HEK293 (cell line): ENCODE measurements at regions not wholly inside any gene's neighbourhood (a gene's known extent, or its start where the extent isn't known, plus 50 kb on each side); places are given as distances from the start of the nearest gene placed in this dataset.

Source experiments
- CTCF ChIA-PET: fragments of 350-600 bp; formaldehyde crosslinking; extraction: SDS; loops from one replicate; lab custom pipeline; 2021; ENCODE audit warnings: antibody characterized with exemption; lab: Yijun Ruan, JAX
- POLR2A ChIA-PET: fragments of 300-600 bp; formaldehyde crosslinking; extraction: SDS; loops from one replicate; lab custom pipeline; 2020; ENCODE audit warnings: antibody characterized with exemption, inconsistent platforms; lab: Yijun Ruan, JAX
- H3K27ac ChIP-seq: fragments of 200-500 bp; sonication (Bioruptor generic); 2 replicates; pipeline ENCODE4 v1.5.1; 2014; ENCODE audit warnings: low read depth, low read length, control low read depth, inconsistent platforms; ENCODE audit errors: extremely low read depth
- H3K36me3 ChIP-seq, 2 experiments: fragments of 200-500 bp in 1 of 2; sonication (Bioruptor generic) in 1 of 2; 1 replicate in 1 of 2; 2 replicates in 1 of 2; pipeline ENCODE4 v1.5.1; 2014 to 2017; ENCODE audit warnings: inconsistent platforms in 2 of 2, low read length in 2 of 2; ENCODE audit not compliant: control insufficient read depth in 2 of 2, insufficient read depth in 1 of 2
- H3K4me1 ChIP-seq: fragments of 200-500 bp; sonication (Bioruptor generic); 2 replicates; pipeline ENCODE4 v1.5.1; 2014; ENCODE audit warnings: mild to moderate bottlenecking, low read length, inconsistent platforms; ENCODE audit not compliant: control insufficient read depth, insufficient read depth
- H3K4me3 ChIP-seq: 2 replicates; pipeline ENCODE4 v1.5.1; 2011; ENCODE audit warnings: low read depth, mild to moderate bottlenecking, control low read depth, low read length, moderate library complexity
- H3K9me3 ChIP-seq: fragments of 200-500 bp; sonication (Bioruptor generic); 2 replicates; pipeline ENCODE4 v1.5.1; 2014; ENCODE audit warnings: low read depth, low read length, inconsistent platforms; ENCODE audit not compliant: control insufficient read depth, insufficient read depth
- OSR2 ChIP-seq: fragments of 450-650 bp; formaldehyde crosslinking; IDR thresholded peaks from 2 replicates; pipeline ENCODE4 v1.5.1; 2016; ENCODE audit warnings: missing biosample characterization, missing genetic modification characterization
- SP3 ChIP-seq: fragments of 450-650 bp; formaldehyde crosslinking; IDR thresholded peaks from 2 replicates; pipeline ENCODE4 v1.5.1; 2016; ENCODE audit warnings: missing biosample characterization, missing genetic modification characterization
- TCF7L2 ChIP-seq: IDR thresholded peaks from 2 replicates; pipeline ENCODE4 v1.6.1; 2011; ENCODE audit warnings: low read depth, mild to moderate bottlenecking, inconsistent platforms, low read length, moderate library complexity, borderline replicate concordance
- ZBTB17 ChIP-seq: fragments of 450-650 bp; formaldehyde crosslinking; IDR thresholded peaks from 2 replicates; pipeline ENCODE4 v1.5.1; 2016; ENCODE audit warnings: missing biosample characterization, missing genetic modification characterization
- ZBTB49 ChIP-seq: fragments of 450-650 bp; formaldehyde crosslinking; IDR thresholded peaks from 2 replicates; pipeline ENCODE4 v1.5.1; 2016; ENCODE audit warnings: missing biosample characterization, missing genetic modification characterization, low read depth
- ZEB2 ChIP-seq: fragments of 450-650 bp; formaldehyde crosslinking; IDR thresholded peaks from 2 replicates; pipeline ENCODE4 v1.5.1; 2016; ENCODE audit warnings: missing biosample characterization, missing genetic modification characterization
- ZNF112 ChIP-seq: fragments of 450-650 bp; formaldehyde crosslinking; IDR thresholded peaks from 2 replicates; pipeline ENCODE4 v1.5.0; 2017; ENCODE audit warnings: missing biosample characterization, missing genetic modification characterization
- ZNF140 ChIP-seq: fragments of 450-650 bp; formaldehyde crosslinking; IDR thresholded peaks from 2 replicates; pipeline ENCODE4 v1.5.1; 2016; ENCODE audit warnings: missing biosample characterization, missing genetic modification characterization
- ZNF214 ChIP-seq: fragments of 450-650 bp; formaldehyde crosslinking; IDR thresholded peaks from 2 replicates; pipeline ENCODE4 v1.5.1; 2017; ENCODE audit warnings: missing biosample characterization, mild to moderate bottlenecking, missing genetic modification characterization, borderline replicate concordance
- ZNF23 ChIP-seq: fragments of 450-650 bp; formaldehyde crosslinking; IDR thresholded peaks from 2 replicates; pipeline ENCODE4 v1.5.1; 2016; ENCODE audit warnings: missing biosample characterization, missing genetic modification characterization, borderline replicate concordance
- ZNF274 ChIP-seq, 2 experiments: fragments of 200-500 bp in 1 of 2; fragments of 450-650 bp in 1 of 2; sonication (Bioruptor generic) in 1 of 2; formaldehyde crosslinking in 1 of 2; IDR thresholded peaks; 2 replicates each; pipeline versions ENCODE4 v1.5.1 to v1.6.1; 2014 to 2016; ENCODE audit warnings: borderline replicate concordance in 1 of 2, inconsistent platforms in 1 of 2, low read length in 1 of 2, missing biosample characterization in 1 of 2, missing genetic modification characterization in 1 of 2
- ZNF366 ChIP-seq: fragments of 450-650 bp; formaldehyde crosslinking; conservative IDR thresholded peaks from 2 replicates; pipeline ENCODE4 v1.5.1; 2016; ENCODE audit warnings: missing biosample characterization, missing genetic modification characterization
- ZNF449 ChIP-seq: fragments of 450-650 bp; formaldehyde crosslinking; IDR thresholded peaks from 2 replicates; pipeline ENCODE4 v1.5.1; 2017; ENCODE audit warnings: missing biosample characterization, mild to moderate bottlenecking, missing genetic modification characterization, moderate library complexity
- ZNF473 ChIP-seq: fragments of 450-650 bp; formaldehyde crosslinking; IDR thresholded peaks from 2 replicates; pipeline ENCODE4 v1.5.1; 2017; ENCODE audit warnings: missing biosample characterization, missing genetic modification characterization
- ZNF624 ChIP-seq: fragments of 450-650 bp; formaldehyde crosslinking; IDR thresholded peaks from 2 replicates; pipeline ENCODE4 v1.5.1; 2017; ENCODE audit warnings: missing biosample characterization, missing genetic modification characterization
- ZNF670 ChIP-seq: fragments of 450-650 bp; formaldehyde crosslinking; IDR thresholded peaks from 2 replicates; pipeline ENCODE4 v1.5.1; 2016; ENCODE audit warnings: missing biosample characterization, missing genetic modification characterization, low read depth
- ZXDB ChIP-seq: fragments of 450-650 bp; formaldehyde crosslinking; IDR thresholded peaks from 2 replicates; pipeline ENCODE4 v1.5.1; 2016; ENCODE audit warnings: missing biosample characterization, missing genetic modification characterization
- TF ChIP-seq, protein P1 (sequence below): fragments of 450-650 bp; IDR thresholded peaks from 2 replicates; pipeline ENCODE4 v1.5.1; 2018; ENCODE audit warnings: missing biosample characterization, mild to moderate bottlenecking, missing genetic modification characterization
- TF ChIP-seq, protein P2 (sequence below): fragments of 450-650 bp; formaldehyde crosslinking; IDR thresholded peaks from 2 replicates; pipeline ENCODE4 v1.5.1; 2016; ENCODE audit warnings: missing biosample characterization, missing genetic modification characterization
- TF ChIP-seq, protein P3 (sequence below): fragments of 450-650 bp; formaldehyde crosslinking; IDR thresholded peaks from 2 replicates; pipeline ENCODE4 v1.5.1; 2017; ENCODE audit warnings: missing biosample characterization, missing genetic modification characterization
- TF ChIP-seq, protein P4 (sequence below): fragments of 450-650 bp; formaldehyde crosslinking; IDR thresholded peaks from 2 replicates; pipeline ENCODE4 v1.5.1; 2016; ENCODE audit warnings: missing biosample characterization, missing genetic modification characterization

- Histone ChIP-seq H3K9me3 (no peaks in the 10 kb centered on the region), H3K4me3 (no peak overlapping the region), H3K36me3 (no peaks in the 10 kb centered on the region), H3K4me1 (peaks cover 30% of the 10 kb centered on the region), H3K27ac (no peak overlapping the region; the same call in 1 of the 2 replicates)
- TF ChIP-seq ZNF23 (tag by site-specific recombination) = no peak
- TF ChIP-seq, protein P1, sequence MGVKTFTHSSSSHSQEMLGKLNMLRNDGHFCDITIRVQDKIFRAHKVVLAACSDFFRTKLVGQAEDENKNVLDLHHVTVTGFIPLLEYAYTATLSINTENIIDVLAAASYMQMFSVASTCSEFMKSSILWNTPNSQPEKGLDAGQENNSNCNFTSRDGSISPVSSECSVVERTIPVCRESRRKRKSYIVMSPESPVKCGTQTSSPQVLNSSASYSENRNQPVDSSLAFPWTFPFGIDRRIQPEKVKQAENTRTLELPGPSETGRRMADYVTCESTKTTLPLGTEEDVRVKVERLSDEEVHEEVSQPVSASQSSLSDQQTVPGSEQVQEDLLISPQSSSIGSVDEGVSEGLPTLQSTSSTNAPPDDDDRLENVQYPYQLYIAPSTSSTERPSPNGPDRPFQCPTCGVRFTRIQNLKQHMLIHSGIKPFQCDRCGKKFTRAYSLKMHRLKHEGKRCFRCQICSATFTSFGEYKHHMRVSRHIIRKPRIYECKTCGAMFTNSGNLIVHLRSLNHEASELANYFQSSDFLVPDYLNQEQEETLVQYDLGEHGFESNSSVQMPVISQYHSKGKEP (tag by site-specific recombination) = no peak
- TF ChIP-seq ZNF274 (IDR thresholded peaks at IDR 0.05; ENCODE audit: low read length) = no peak
- no peak for TF ChIP-seq ZNF274 (tag by site-specific recombination; IDR thresholded peaks at IDR 0.05; ENCODE audit: borderline replicate concordance)
- no peak for TF ChIP-seq ZNF670
- TF ChIP-seq, protein P2, sequence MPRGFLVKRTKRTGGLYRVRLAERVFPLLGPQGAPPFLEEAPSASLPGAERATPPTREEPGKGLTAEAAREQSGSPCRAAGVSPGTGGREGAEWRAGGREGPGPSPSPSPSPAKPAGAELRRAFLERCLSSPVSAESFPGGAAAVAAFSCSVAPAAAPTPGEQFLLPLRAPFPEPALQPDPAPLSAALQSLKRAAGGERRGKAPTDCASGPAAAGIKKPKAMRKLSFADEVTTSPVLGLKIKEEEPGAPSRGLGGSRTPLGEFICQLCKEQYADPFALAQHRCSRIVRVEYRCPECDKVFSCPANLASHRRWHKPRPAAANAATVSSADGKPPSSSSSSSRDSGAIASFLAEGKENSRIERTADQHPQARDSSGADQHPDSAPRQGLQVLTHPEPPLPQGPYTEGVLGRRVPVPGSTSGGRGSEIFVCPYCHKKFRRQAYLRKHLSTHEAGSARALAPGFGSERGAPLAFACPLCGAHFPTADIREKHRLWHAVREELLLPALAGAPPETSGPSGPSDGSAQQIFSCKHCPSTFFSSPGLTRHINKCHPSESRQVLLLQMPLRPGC (tag by site-specific recombination) = no peak
- TF ChIP-seq ZNF473 = no peak
- no peak for TF ChIP-seq ZXDB (tag by site-specific recombination)
- TF ChIP-seq ZNF112 (tag by site-specific recombination) = no peak
- TF ChIP-seq ZNF366 (tag by site-specific recombination) = no peak
- no peak for TF ChIP-seq TCF7L2
- TF ChIP-seq SP3 = no peak
- ChIA-PET CTCF (interaction anchor here (1.3 to 5.9 kb wide), 5 partner anchors 20 to 381 kb away, joined by 3 to 39 read pairs (median 9); no protein-coding TSS in a partner anchor), POLR2A (interaction anchor here (0.5 to 1.7 kb wide), 5 partner anchors 13 to 74 kb away, joined by 3 to 7 read pairs (median 4); partner anchors contain the start of gene CNIH3)
These were observed 74.1 kb upstream of the CNIH3 start for GRCh38 chr1:224541901-224542630.

- Histone ChIP-seq H3K4me1 (peaks cover 30% of the 10 kb centered on the region), H3K4me3 (no peak overlapping the region), H3K9me3 (no peaks in the 10 kb centered on the region), H3K27ac (peak overlapping the region; percentile 39; the same call in 1 of the 2 replicates), H3K36me3 (no peaks in the 10 kb centered on the region)
- CTCF ChIA-PET = interaction anchor here (0.8 to 5.9 kb wide), 6 partner anchors 14 to 380 kb away, joined by 3 to 39 read pairs (median 6); no protein-coding TSS in a partner anchor
- POLR2A ChIA-PET = interaction anchor here (0.7 to 1.7 kb wide), 4 partner anchors 12 to 73 kb away, joined by 3 to 7 read pairs (median 4); partner anchors contain the start of gene CNIH3
- TF ChIP-seq, protein P3, sequence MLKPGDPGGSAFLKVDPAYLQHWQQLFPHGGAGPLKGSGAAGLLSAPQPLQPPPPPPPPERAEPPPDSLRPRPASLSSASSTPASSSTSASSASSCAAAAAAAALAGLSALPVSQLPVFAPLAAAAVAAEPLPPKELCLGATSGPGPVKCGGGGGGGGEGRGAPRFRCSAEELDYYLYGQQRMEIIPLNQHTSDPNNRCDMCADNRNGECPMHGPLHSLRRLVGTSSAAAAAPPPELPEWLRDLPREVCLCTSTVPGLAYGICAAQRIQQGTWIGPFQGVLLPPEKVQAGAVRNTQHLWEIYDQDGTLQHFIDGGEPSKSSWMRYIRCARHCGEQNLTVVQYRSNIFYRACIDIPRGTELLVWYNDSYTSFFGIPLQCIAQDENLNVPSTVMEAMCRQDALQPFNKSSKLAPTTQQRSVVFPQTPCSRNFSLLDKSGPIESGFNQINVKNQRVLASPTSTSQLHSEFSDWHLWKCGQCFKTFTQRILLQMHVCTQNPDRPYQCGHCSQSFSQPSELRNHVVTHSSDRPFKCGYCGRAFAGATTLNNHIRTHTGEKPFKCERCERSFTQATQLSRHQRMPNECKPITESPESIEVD (tag by site-specific recombination) = 0 out of 2 replicates have a peak, but pooled peaks have one; percentile 17
- no peak for TF ChIP-seq ZNF23 (tag by site-specific recombination)
- TF ChIP-seq ZNF140 = no peak
- TF ChIP-seq ZNF214 (tag by site-specific recombination) = no peak
- TF ChIP-seq, protein P4, sequence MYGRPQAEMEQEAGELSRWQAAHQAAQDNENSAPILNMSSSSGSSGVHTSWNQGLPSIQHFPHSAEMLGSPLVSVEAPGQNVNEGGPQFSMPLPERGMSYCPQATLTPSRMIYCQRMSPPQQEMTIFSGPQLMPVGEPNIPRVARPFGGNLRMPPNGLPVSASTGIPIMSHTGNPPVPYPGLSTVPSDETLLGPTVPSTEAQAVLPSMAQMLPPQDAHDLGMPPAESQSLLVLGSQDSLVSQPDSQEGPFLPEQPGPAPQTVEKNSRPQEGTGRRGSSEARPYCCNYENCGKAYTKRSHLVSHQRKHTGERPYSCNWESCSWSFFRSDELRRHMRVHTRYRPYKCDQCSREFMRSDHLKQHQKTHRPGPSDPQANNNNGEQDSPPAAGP = peak; percentile 17; the same call in 1 of the 2 replicates
- TF ChIP-seq ZNF624 (tag by site-specific recombination) = no peak
- peak; percentile 91 for TF ChIP-seq ZBTB17 (tag by site-specific recombination)
- TF ChIP-seq ZEB2 (tag by site-specific recombination) = peak; percentile 88
- no peak for TF ChIP-seq ZBTB49
- peak; percentile 94 for TF ChIP-seq ZNF449 (tag by site-specific recombination)
- peak; percentile 86 for TF ChIP-seq OSR2
These were observed 73.2 kb upstream of the CNIH3 start for GRCh38 chr1:224542783-224543440.
